ENCODE measurements at regions not wholly inside any gene's neighbourhood (a gene's known extent, or its start where the extent isn't known, plus 50 kb on each side); places are given as distances from the start of the nearest gene placed in this dataset.
A peak's percentile ranks its signal among the peaks of the same experiment; 100 is the strongest.

GRCh38 chr6:12494161-12494560 lies 204.0 kb downstream of the EDN1 start:
- Histone ChIP-seq H3K36me3 (no peaks in the 10 kb centered on the region), H3K27ac (no peak overlapping the region), H3K4me3 (no peak overlapping the region), H3K27me3 (no peaks in the 10 kb centered on the region), H3K4me1 (no peaks in the 10 kb centered on the region), H3K9ac (ENCODE audit: low read depth in 2 of 2, low read length in 2 of 2) (no peak overlapping the region), H3K9me3 (no peaks in the 10 kb centered on the region)
- intact Hi-C loops (cut with DNase I) = loop anchor here (10.0 kb wide), 1 partner anchor 111 kb away; no protein-coding TSS in a partner anchor
- no peak for DNase-seq
- TF ChIP-seq CTCF (IDR thresholded peaks at IDR 0.05) = no peak

- H3K9ac ChIP-seq (ENCODE audit: low read depth in 2 of 2, low read length in 2 of 2) = no peak overlapping the region
- no peaks in the 10 kb centered on the region for H3K4me1 ChIP-seq
- H3K4me3 ChIP-seq = no peak overlapping the region
- TF ChIP-seq CTCF (IDR thresholded peaks at IDR 0.05) = no peak
- intact Hi-C loops (cut with DNase I) = loop anchor here (10.0 kb wide), 1 partner anchor 197 kb away; no protein-coding TSS in a partner anchor
- H3K27ac ChIP-seq = no peak overlapping the region
- H3K36me3 ChIP-seq = no peaks in the 10 kb centered on the region
- H3K27me3 ChIP-seq = no peaks in the 10 kb centered on the region
- no peak for DNase-seq
- no peaks in the 10 kb centered on the region for H3K9me3 ChIP-seq
Observed at GRCh38 chr6:12501990-12502389, 211.8 kb downstream of the EDN1 start.

- TF ChIP-seq CTCF (IDR thresholded peaks at IDR 0.05) = peak; percentile 41
- DNase-seq = peak; percentile 54
- H3K4me1 ChIP-seq = no peaks in the 10 kb centered on the region
- no peaks in the 10 kb centered on the region for H3K36me3 ChIP-seq
- intact Hi-C loops (cut with DNase I) = loop anchor here (10.0 kb wide), 1 partner anchor 200 kb away; no protein-coding TSS in a partner anchor
- H3K9ac ChIP-seq (ENCODE audit: low read depth in 2 of 2, low read length in 2 of 2) = no peak overlapping the region
- H3K27me3 ChIP-seq = no peaks in the 10 kb centered on the region
- no peak overlapping the region for H3K4me3 ChIP-seq
- H3K9me3 ChIP-seq = no peaks in the 10 kb centered on the region
- H3K27ac ChIP-seq = no peak overlapping the region
Observed at GRCh38 chr6:12504325-12504966, 212.1 kb upstream of the PHACTR1 start.

GRCh38 chr6:12505486-12505885 lies 211.1 kb upstream of the PHACTR1 start:
- H3K27me3 ChIP-seq = no peaks in the 10 kb centered on the region
- no peak for TF ChIP-seq CTCF (IDR thresholded peaks at IDR 0.05)
- no peaks in the 10 kb centered on the region for H3K36me3 ChIP-seq
- intact Hi-C loops (cut with DNase I) = loop anchor here (10.0 kb wide), 1 partner anchor 201 kb away; no protein-coding TSS in a partner anchor
- no peak overlapping the region for H3K4me3 ChIP-seq
- no peak for DNase-seq
- no peak overlapping the region for H3K27ac ChIP-seq
- H3K9me3 ChIP-seq = no peaks in the 10 kb centered on the region
- no peaks in the 10 kb centered on the region for H3K4me1 ChIP-seq
- H3K9ac ChIP-seq (ENCODE audit: low read depth in 2 of 2, low read length in 2 of 2) = no peak overlapping the region

DNA sequence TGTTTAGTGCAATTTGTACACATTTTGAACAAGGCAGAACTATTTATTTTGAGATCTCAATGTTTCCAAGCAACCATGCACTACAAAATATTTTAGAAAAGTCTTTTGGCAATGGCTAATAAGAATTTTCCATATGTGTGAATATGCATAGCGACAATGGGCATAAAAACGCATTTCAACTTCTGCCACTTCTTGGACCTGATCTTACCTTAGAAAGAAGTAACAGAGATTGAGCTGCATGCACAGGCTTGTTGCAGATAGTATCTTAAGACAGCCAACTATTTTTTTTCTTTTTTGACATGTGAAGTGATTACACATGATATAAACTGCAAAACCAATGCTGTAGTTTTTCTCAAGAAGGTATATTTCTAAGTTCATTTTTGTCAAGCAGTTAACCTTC lies 210.4 kb upstream of the PHACTR1 start:
- no peak overlapping the region for H3K4me3 ChIP-seq
- no peaks in the 10 kb centered on the region for H3K36me3 ChIP-seq
- intact Hi-C loops (cut with DNase I) = loop anchor here (10.0 kb wide), 1 partner anchor 201 kb away; no protein-coding TSS in a partner anchor
- H3K27me3 ChIP-seq = no peaks in the 10 kb centered on the region
- no peaks in the 10 kb centered on the region for H3K9me3 ChIP-seq
- H3K27ac ChIP-seq = no peak overlapping the region
- DNase-seq = no peak
- H3K4me1 ChIP-seq = no peaks in the 10 kb centered on the region
- no peak for TF ChIP-seq CTCF (IDR thresholded peaks at IDR 0.05)
- H3K9ac ChIP-seq (ENCODE audit: low read depth in 2 of 2, low read length in 2 of 2) = no peak overlapping the region
